WTC11 (cell line): ENCODE measurements at regions not wholly inside any gene's neighbourhood (a gene's known extent, or its start where the extent isn't known, plus 50 kb on each side); places are given as distances from the start of the nearest gene placed in this dataset.

ENCODE experiments used
- ATAC-seq: fragments of 200-7000 bp; cut with Tn5 transposase; 2 replicates; pipeline ENCODE4 v1.10.0; 2021; ENCODE audit warnings: mild to moderate bottlenecking, moderate library complexity
- CTCF ChIA-PET: fragments of 300-600 bp; sonication (Branson Sonifier 250); formaldehyde crosslinking; loops from one replicate; lab custom pipeline; 2021; ENCODE audit warnings: antibody characterized with exemption; lab: Charles Lee
- POLR2A ChIA-PET: fragments of 350-600 bp; sonication (Branson Sonifier 250); formaldehyde crosslinking; loops from one replicate; lab custom pipeline; 2021; ENCODE audit warnings: antibody characterized with exemption; lab: Charles Lee
- DNase-seq: peaks from one replicate; pipeline ENCODE4 v3.0.0; 2021; ENCODE audit warnings: low spot score
- H3K27ac Mint-ChIP-seq: 2 replicates; pipeline ENCODE4 v1.8.0; 2021; ENCODE audit warnings: mixed read lengths
- H3K27me3 Mint-ChIP-seq: 2 replicates; pipeline ENCODE4 v1.8.0; 2021; ENCODE audit warnings: low read depth, mild to moderate bottlenecking, moderate library complexity, mixed read lengths
- H3K36me3 Mint-ChIP-seq: 2 replicates; pipeline ENCODE4 v1.8.0; 2021; ENCODE audit warnings: mixed read lengths
- H3K4me1 Mint-ChIP-seq: 2 replicates; pipeline ENCODE4 v1.8.0; 2022; ENCODE audit warnings: mixed read lengths
- H3K4me3 Mint-ChIP-seq: 2 replicates; pipeline ENCODE4 v1.8.0; 2021; ENCODE audit warnings: mild to moderate bottlenecking, moderate library complexity, mixed read lengths
- H3K9me3 Mint-ChIP-seq: 2 replicates; pipeline ENCODE4 v1.8.0; 2021; ENCODE audit warnings: mixed read lengths
- ATF3 ChIP-seq: sonication (generic); formaldehyde crosslinking; conservative IDR thresholded peaks from 2 replicates; pipeline ENCODE4 v1.8.1; 2022; ENCODE audit warnings: mild to moderate bottlenecking, missing genetic modification reagents
- E2F5 ChIP-seq: sonication (generic); formaldehyde crosslinking; IDR thresholded peaks from 2 replicates; pipeline ENCODE4 v1.8.1; 2022; ENCODE audit warnings: mild to moderate bottlenecking, moderate library complexity, missing genetic modification reagents
- ERG ChIP-seq: fragments of 250-450 bp; sonication (Bioruptor Pico); IDR thresholded peaks from 2 replicates; pipeline ENCODE4 v1.8.0; 2021; ENCODE audit warnings: mild to moderate bottlenecking
- FOXJ3 ChIP-seq: sonication (generic); formaldehyde crosslinking; IDR thresholded peaks from 2 replicates; pipeline ENCODE4 v1.9.0; 2021; ENCODE audit warnings: missing genetic modification reagents, mild to moderate bottlenecking, borderline replicate concordance
- JAZF1 ChIP-seq: fragments of 250-450 bp; sonication (Bioruptor Pico); IDR thresholded peaks from 2 replicates; pipeline ENCODE4 v1.9.0; 2021; ENCODE audit warnings: moderate library complexity, mild to moderate bottlenecking, inconsistent platforms
- MAX ChIP-seq: sonication (generic); formaldehyde crosslinking; IDR thresholded peaks from 2 replicates; pipeline ENCODE4 v1.8.0; 2022; ENCODE audit warnings: mild to moderate bottlenecking, missing genetic modification reagents
- MXD4 ChIP-seq: fragments of 250-450 bp; sonication (Bioruptor Pico); IDR thresholded peaks from 2 replicates; pipeline ENCODE4 v1.8.0; 2021; ENCODE audit warnings: mild to moderate bottlenecking, moderate library complexity, borderline replicate concordance
- MYBL2 ChIP-seq: sonication (generic); formaldehyde crosslinking; IDR thresholded peaks from 2 replicates; pipeline ENCODE4 v1.8.1; 2023; ENCODE audit warnings: mild to moderate bottlenecking, moderate library complexity, missing genetic modification reagents
- NFE2L1 ChIP-seq: sonication (generic); formaldehyde crosslinking; IDR thresholded peaks from 2 replicates; pipeline ENCODE4 v1.8.1; 2023; ENCODE audit warnings: missing genetic modification reagents
- NFYB ChIP-seq: sonication (generic); formaldehyde crosslinking; conservative IDR thresholded peaks from 2 replicates; pipeline ENCODE4 v1.8.0; 2022; ENCODE audit warnings: low read depth, missing genetic modification reagents
- NR1H2 ChIP-seq: sonication (generic); formaldehyde crosslinking; IDR thresholded peaks from 2 replicates; pipeline ENCODE4 v1.9.0; 2021; ENCODE audit warnings: mild to moderate bottlenecking, moderate library complexity, missing genetic modification reagents
- NR2C2 ChIP-seq: sonication (generic); formaldehyde crosslinking; IDR thresholded peaks from 2 replicates; pipeline ENCODE4 v1.8.0; 2022; ENCODE audit warnings: mild to moderate bottlenecking, missing genetic modification reagents
- USF2 ChIP-seq: sonication (generic); formaldehyde crosslinking; IDR thresholded peaks from 2 replicates; pipeline ENCODE4 v1.8.1; 2023; ENCODE audit warnings: mild to moderate bottlenecking, missing genetic modification reagents, moderate library complexity
- ZBTB21 ChIP-seq: sonication (generic); formaldehyde crosslinking; IDR thresholded peaks from 2 replicates; pipeline ENCODE4 v1.8.1; 2023; ENCODE audit warnings: mild to moderate bottlenecking, missing genetic modification reagents, borderline replicate concordance
- ZBTB43 ChIP-seq: sonication (generic); formaldehyde crosslinking; IDR thresholded peaks from 2 replicates; pipeline ENCODE4 v1.8.1; 2023; ENCODE audit warnings: mild to moderate bottlenecking, missing genetic modification reagents
- ZNF317 ChIP-seq: sonication (generic); formaldehyde crosslinking; IDR thresholded peaks from 2 replicates; pipeline ENCODE4 v1.8.1; 2023; ENCODE audit warnings: low read depth, mild to moderate bottlenecking, moderate library complexity, missing genetic modification reagents, borderline replicate concordance
- ZNF423 ChIP-seq: fragments of 250-450 bp; sonication (Bioruptor Pico); IDR thresholded peaks from 2 replicates; pipeline ENCODE4 v2.1.2; 2022; ENCODE audit warnings: mild to moderate bottlenecking, moderate library complexity
- ZNF671 ChIP-seq: fragments of 250-450 bp; sonication (Bioruptor Pico); IDR thresholded peaks from 2 replicates; pipeline ENCODE4 v1.8.0; 2021; ENCODE audit warnings: mild to moderate bottlenecking
- TF ChIP-seq, protein P1 (sequence below): fragments of 200-600 bp; IDR thresholded peaks from 2 replicates; pipeline ENCODE4 v1.8.0; 2022; ENCODE audit warnings: antibody characterized with exemption
- TF ChIP-seq, protein P2 (sequence below): fragments of 250-450 bp; sonication (Bioruptor Pico); IDR thresholded peaks from 2 replicates; pipeline ENCODE4 v1.9.0; 2021; ENCODE audit warnings: mild to moderate bottlenecking
- TF ChIP-seq, protein P3 (sequence below): sonication (generic); formaldehyde crosslinking; IDR thresholded peaks from 2 replicates; pipeline ENCODE4 v1.8.1; 2022; ENCODE audit warnings: low read depth, missing genetic modification reagents, borderline replicate concordance

DNA sequence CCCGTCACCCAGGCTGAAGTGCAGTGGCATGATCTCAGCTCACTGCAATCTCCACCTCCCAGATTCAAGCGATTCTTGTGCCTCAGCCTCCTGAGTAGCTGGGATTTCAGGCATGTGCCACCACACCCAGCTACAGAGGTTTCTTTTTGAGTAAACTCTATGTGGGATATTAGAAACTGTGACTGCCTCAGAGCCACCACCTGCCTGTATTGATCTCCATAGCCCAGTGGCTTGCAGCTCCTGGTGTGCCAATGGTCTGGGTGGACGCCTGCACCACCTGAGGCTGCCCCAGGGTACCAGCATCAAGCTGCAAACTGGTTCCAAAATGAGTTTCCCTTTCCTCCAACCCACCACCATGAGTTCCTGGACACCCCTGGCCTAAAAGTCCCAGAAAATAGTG lies 89.7 kb upstream of the SLC44A3 start:
- CTCF ChIA-PET, result interaction anchor here (0.6 kb wide), 1 partner anchor 267 kb away, joined by 3 read pairs; no protein-coding TSS in a partner anchor
- no peak for ATAC-seq
- DNase-seq, result no peak
- Mint-ChIP-seq H3K9me3 (peaks cover 19% of the 10 kb centered on the region), H3K27me3 (no peaks in the 10 kb centered on the region), H3K4me1 (peaks cover 27% of the 10 kb centered on the region), H3K27ac (no peak overlapping the region), H3K36me3 (no peaks in the 10 kb centered on the region), H3K4me3 (no peak overlapping the region)
- TF ChIP-seq, protein P1, sequence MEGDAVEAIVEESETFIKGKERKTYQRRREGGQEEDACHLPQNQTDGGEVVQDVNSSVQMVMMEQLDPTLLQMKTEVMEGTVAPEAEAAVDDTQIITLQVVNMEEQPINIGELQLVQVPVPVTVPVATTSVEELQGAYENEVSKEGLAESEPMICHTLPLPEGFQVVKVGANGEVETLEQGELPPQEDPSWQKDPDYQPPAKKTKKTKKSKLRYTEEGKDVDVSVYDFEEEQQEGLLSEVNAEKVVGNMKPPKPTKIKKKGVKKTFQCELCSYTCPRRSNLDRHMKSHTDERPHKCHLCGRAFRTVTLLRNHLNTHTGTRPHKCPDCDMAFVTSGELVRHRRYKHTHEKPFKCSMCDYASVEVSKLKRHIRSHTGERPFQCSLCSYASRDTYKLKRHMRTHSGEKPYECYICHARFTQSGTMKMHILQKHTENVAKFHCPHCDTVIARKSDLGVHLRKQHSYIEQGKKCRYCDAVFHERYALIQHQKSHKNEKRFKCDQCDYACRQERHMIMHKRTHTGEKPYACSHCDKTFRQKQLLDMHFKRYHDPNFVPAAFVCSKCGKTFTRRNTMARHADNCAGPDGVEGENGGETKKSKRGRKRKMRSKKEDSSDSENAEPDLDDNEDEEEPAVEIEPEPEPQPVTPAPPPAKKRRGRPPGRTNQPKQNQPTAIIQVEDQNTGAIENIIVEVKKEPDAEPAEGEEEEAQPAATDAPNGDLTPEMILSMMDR, result no peak
- TF ChIP-seq NR1H2 (no peak), FOXJ3 (CRISPR knock-in tag) (no peak), ZBTB43 (CRISPR knock-in tag) (no peak)
- POLR2A ChIA-PET, result no interaction called here

DNA sequence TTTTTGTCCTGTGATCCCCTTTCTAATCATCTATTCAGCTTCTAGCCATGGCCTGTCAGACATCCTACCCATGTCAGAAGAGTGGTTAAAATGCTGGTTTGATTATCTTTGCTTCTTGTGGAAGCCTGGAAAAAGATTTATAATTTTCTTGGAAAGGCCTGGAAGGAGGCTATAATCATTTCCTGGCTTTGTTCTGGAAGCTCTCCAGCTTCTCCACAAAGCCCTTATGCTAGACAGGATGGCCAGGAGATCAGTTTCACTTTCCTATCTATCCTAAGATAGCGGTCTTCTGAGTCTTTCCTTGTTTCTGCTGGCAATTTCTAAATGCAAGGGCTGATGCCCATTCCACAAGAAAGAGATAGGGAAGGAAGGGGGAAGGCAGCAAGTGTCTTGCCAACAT lies 90.9 kb upstream of the SLC44A3 start:
- POLR2A ChIA-PET, result no interaction called here
- Mint-ChIP-seq H3K4me1 (peaks cover 15% of the 10 kb centered on the region), H3K36me3 (no peaks in the 10 kb centered on the region), H3K4me3 (no peak overlapping the region), H3K9me3 (peaks cover 11% of the 10 kb centered on the region), H3K27ac (no peak overlapping the region), H3K27me3 (no peaks in the 10 kb centered on the region)
- DNase-seq, result no peak
- CTCF ChIA-PET, result no interaction called here
- TF ChIP-seq, protein P2, sequence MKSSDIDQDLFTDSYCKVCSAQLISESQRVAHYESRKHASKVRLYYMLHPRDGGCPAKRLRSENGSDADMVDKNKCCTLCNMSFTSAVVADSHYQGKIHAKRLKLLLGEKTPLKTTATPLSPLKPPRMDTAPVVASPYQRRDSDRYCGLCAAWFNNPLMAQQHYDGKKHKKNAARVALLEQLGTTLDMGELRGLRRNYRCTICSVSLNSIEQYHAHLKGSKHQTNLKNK (CRISPR knock-in tag), result no peak
- TF ChIP-seq ZNF317 (CRISPR knock-in tag) (no peak), ERG (CRISPR knock-in tag) (no peak), E2F5 (no peak), MYBL2 (CRISPR knock-in tag) (no peak), ZBTB43 (CRISPR knock-in tag) (no peak), NFE2L1 (CRISPR knock-in tag) (no peak), NR2C2 (CRISPR knock-in tag) (no peak), ZNF423 (CRISPR knock-in tag) (no peak), ZBTB21 (no peak), JAZF1 (no peak), ZNF671 (CRISPR knock-in tag) (no peak), MAX (CRISPR knock-in tag) (no peak), ATF3 (no peak), USF2 (no peak), NFYB (CRISPR knock-in tag) (no peak), MXD4 (CRISPR knock-in tag) (no peak), NR1H2 (no peak)
- TF ChIP-seq, protein P3, sequence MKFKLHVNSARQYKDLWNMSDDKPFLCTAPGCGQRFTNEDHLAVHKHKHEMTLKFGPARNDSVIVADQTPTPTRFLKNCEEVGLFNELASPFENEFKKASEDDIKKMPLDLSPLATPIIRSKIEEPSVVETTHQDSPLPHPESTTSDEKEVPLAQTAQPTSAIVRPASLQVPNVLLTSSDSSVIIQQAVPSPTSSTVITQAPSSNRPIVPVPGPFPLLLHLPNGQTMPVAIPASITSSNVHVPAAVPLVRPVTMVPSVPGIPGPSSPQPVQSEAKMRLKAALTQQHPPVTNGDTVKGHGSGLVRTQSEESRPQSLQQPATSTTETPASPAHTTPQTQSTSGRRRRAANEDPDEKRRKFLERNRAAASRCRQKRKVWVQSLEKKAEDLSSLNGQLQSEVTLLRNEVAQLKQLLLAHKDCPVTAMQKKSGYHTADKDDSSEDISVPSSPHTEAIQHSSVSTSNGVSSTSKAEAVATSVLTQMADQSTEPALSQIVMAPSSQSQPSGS, result no peak
- ATAC-seq, result no peak
